ENCODE measurements at regions not wholly inside any gene's neighbourhood (a gene's known extent, or its start where the extent isn't known, plus 50 kb on each side); places are given as distances from the start of the nearest gene placed in this dataset.

DNA sequence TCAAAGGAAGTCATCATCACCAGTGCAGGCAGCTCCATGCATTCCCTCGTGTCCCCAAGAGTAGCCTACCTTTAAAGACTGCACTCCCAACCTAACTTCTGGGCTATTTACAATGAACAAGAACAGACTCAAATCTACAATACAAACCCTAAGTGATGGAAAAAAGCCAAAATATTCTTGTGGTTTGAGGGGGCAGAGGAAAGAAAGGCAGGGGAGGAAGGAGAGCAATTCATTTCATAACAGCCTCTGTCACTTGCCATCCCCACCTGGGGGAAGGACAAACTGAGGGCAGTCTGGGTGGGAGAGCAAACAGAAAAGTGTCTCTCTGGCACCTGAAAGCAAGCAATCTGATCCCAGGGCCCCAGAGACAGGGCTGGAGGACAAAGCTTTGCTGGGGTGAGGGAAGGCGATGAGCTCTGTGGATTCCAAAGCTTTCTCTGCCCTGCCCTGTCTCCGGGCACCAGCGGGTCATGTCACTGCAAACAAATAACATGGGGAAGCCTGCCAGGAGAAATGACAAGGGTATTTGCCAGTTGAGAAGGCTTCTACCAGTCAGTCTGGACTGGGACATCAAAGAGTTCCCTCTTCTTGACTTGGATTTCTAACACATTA, 528.0 kb upstream of the TNP1 start:
- H3K9ac ChIP-seq, result no peak overlapping the region
- H3K27ac ChIP-seq (ENCODE audit: low read depth in 2 of 2, low read length in 1 of 2), result no peak overlapping the region; a peak in 1 of 4 replicates
- no peak overlapping the region for H2AFZ ChIP-seq (ENCODE audit: low read depth)
- ChIA-PET POLR2A (no interaction called here), CTCF (no interaction called here)
- TF ChIP-seq MEF2A (IDR thresholded peaks at IDR 0.05; ENCODE audit: borderline replicate concordance, low read depth) (no peak), EP300 (IDR thresholded peaks at IDR 0.05; ENCODE audit: borderline replicate concordance in 1 of 2, low read depth in 1 of 2, low read length in 1 of 2) (no peak), TEAD4 (IDR thresholded peaks at IDR 0.05; ENCODE audit: borderline replicate concordance, insufficient read depth) (no peak), POLR2AphosphoS5 (IDR thresholded peaks at IDR 0.05; ENCODE audit: low read depth, low read length) (no peak), TCF12 (IDR thresholded peaks at IDR 0.05) (no peak), YY1 (IDR thresholded peaks at IDR 0.05; ENCODE audit: low read depth) (no peak), FOSL2 (IDR thresholded peaks at IDR 0.05; ENCODE audit: borderline replicate concordance, low read depth) (no peak), SMC3 (IDR thresholded peaks at IDR 0.05; ENCODE audit: low read depth, low read length) (no peak), RCOR1 (IDR thresholded peaks at IDR 0.05; ENCODE audit: low read length) (no peak), SIN3A (IDR thresholded peaks at IDR 0.05; ENCODE audit: borderline replicate concordance, low read depth, low read length) (no peak), FOXJ3 (CRISPR knock-in tag; IDR thresholded peaks at IDR 0.05) (no peak)
- TF ChIP-seq, protein P1, sequence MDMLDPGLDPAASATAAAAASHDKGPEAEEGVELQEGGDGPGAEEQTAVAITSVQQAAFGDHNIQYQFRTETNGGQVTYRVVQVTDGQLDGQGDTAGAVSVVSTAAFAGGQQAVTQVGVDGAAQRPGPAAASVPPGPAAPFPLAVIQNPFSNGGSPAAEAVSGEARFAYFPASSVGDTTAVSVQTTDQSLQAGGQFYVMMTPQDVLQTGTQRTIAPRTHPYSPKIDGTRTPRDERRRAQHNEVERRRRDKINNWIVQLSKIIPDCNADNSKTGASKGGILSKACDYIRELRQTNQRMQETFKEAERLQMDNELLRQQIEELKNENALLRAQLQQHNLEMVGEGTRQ (IDR thresholded peaks at IDR 0.05; ENCODE audit: borderline replicate concordance, low read depth, low read length), result no peak
- TF ChIP-seq, protein P2, sequence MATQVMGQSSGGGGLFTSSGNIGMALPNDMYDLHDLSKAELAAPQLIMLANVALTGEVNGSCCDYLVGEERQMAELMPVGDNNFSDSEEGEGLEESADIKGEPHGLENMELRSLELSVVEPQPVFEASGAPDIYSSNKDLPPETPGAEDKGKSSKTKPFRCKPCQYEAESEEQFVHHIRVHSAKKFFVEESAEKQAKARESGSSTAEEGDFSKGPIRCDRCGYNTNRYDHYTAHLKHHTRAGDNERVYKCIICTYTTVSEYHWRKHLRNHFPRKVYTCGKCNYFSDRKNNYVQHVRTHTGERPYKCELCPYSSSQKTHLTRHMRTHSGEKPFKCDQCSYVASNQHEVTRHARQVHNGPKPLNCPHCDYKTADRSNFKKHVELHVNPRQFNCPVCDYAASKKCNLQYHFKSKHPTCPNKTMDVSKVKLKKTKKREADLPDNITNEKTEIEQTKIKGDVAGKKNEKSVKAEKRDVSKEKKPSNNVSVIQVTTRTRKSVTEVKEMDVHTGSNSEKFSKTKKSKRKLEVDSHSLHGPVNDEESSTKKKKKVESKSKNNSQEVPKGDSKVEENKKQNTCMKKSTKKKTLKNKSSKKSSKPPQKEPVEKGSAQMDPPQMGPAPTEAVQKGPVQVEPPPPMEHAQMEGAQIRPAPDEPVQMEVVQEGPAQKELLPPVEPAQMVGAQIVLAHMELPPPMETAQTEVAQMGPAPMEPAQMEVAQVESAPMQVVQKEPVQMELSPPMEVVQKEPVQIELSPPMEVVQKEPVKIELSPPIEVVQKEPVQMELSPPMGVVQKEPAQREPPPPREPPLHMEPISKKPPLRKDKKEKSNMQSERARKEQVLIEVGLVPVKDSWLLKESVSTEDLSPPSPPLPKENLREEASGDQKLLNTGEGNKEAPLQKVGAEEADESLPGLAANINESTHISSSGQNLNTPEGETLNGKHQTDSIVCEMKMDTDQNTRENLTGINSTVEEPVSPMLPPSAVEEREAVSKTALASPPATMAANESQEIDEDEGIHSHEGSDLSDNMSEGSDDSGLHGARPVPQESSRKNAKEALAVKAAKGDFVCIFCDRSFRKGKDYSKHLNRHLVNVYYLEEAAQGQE (IDR thresholded peaks at IDR 0.05; ENCODE audit: low read depth, low read length), result no peak
- H3K4me2 ChIP-seq, result no peak overlapping the region
- WGBS (ENCODE audit: low lambda C conversion rate), result 84% methylated on average over 4 of the region's 4 CpGs
- no peaks in the 10 kb centered on the region for H3K27me3 ChIP-seq (ENCODE audit: insufficient read depth)
- no peak for DNase-seq
- H3K9me3 ChIP-seq, result no peaks in the 10 kb centered on the region
- no peaks in the 10 kb centered on the region; a peak in 1 of 4 replicates for H3K4me1 ChIP-seq (ENCODE audit: control insufficient read depth in 1 of 2, insufficient read depth in 2 of 2, low read depth in 1 of 2, low read length in 1 of 2)
- H3F3A ChIP-seq (replicated peaks; ENCODE audit: insufficient read depth), result no peaks in the 10 kb centered on the region
- H3K9me2 ChIP-seq, result no peaks in the 10 kb centered on the region
- H4K20me1 ChIP-seq (ENCODE audit: insufficient read depth), result no peaks in the 10 kb centered on the region
- H3K79me2 ChIP-seq (ENCODE audit: insufficient read depth), result no peaks in the 10 kb centered on the region
- H3K4me3 ChIP-seq (ENCODE audit: low read depth in 2 of 2, low read length in 1 of 2), result no peak overlapping the region
- H3K36me3 ChIP-seq (replicated peaks in 1 of 2; ENCODE audit: control insufficient read depth in 1 of 2, insufficient read depth in 2 of 2, low read length in 1 of 2), result no peaks in the 10 kb centered on the region

DNA sequence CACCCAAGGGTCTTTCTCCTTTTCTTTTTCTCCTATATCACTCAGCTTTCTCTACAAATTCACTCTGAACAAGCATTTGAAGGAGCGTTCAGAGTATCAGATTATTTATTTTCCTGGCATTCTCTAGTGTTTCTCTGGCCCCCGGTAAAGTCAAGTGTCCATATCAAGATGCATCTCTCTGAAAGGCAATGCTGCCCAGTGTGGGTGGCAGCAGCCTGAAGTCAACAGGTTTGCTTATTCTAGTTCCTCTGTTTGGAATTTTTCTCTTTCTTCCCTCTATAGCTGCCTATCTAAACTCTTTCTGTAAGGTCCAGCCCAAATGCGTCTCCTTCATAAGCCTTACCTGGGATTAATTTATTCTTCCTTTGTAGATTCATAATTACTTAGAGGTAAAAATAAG, 526.2 kb upstream of the TNP1 start:
- Histone ChIP-seq H3K27me3 (ENCODE audit: insufficient read depth) (no peaks in the 10 kb centered on the region), H3K9me3 (no peaks in the 10 kb centered on the region), H4K20me1 (ENCODE audit: insufficient read depth) (no peaks in the 10 kb centered on the region), H3K4me1 (ENCODE audit: control insufficient read depth in 1 of 2, insufficient read depth in 2 of 2, low read depth in 1 of 2, low read length in 1 of 2) (no peaks in the 10 kb centered on the region; a peak in 1 of 4 replicates), H3K27ac (ENCODE audit: low read depth in 2 of 2, low read length in 1 of 2) (no peak overlapping the region), H3K4me3 (ENCODE audit: low read depth in 2 of 2, low read length in 1 of 2) (no peak overlapping the region), H3F3A (replicated peaks; ENCODE audit: insufficient read depth) (no peaks in the 10 kb centered on the region), H3K4me2 (no peak overlapping the region), H2AFZ (ENCODE audit: low read depth) (no peak overlapping the region), H3K9me2 (no peaks in the 10 kb centered on the region), H3K79me2 (ENCODE audit: insufficient read depth) (no peaks in the 10 kb centered on the region), H3K36me3 (replicated peaks in 1 of 2; ENCODE audit: control insufficient read depth in 1 of 2, insufficient read depth in 2 of 2, low read length in 1 of 2) (no peaks in the 10 kb centered on the region), H3K9ac (no peak overlapping the region)
- no peak for TF ChIP-seq SIN3A (IDR thresholded peaks at IDR 0.05; ENCODE audit: borderline replicate concordance, low read depth, low read length)
- no peak for TF ChIP-seq TEAD4 (IDR thresholded peaks at IDR 0.05; ENCODE audit: borderline replicate concordance, insufficient read depth)
- no peak for TF ChIP-seq GATA2 (CRISPR knock-in tag; IDR thresholded peaks at IDR 0.05)
- TF ChIP-seq, protein P2 (IDR thresholded peaks at IDR 0.05; ENCODE audit: low read depth, low read length), result no peak
- TF ChIP-seq RCOR1 (IDR thresholded peaks at IDR 0.05; ENCODE audit: low read length), result no peak
- WGBS (ENCODE audit: low lambda C conversion rate), result 54% methylated on average over 3 of the region's 3 CpGs
- ChIA-PET CTCF (interaction anchor here (0.7 kb wide), 1 partner anchor 419 kb away, joined by 3 read pairs; no protein-coding TSS in a partner anchor), POLR2A (no interaction called here)
- no peak for DNase-seq
